ENCODE measurements at regions not wholly inside any gene's neighbourhood (a gene's known extent, or its start where the extent isn't known, plus 50 kb on each side); places are given as distances from the start of the nearest gene placed in this dataset.

DNA sequence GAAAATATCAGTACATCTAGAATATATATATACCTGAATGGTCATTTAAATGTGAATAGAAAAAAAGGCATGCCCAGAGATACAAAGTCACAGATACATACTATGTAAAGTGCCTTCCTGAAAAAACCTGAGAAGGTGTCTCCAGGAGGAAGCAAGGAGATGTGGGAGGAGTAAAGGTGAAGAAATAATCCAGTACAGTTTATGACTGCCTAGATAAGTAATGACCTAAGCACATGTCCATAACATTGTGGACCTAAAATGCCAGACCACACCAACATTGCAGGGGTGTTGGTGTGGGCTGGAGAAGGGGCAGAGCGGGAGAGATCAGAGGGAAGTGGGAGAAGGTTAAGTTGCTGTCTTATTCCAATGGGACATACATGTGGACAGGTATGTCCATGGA lies 226.9 kb downstream of the ZNF621 start:
- Histone ChIP-seq H3K9me3 (ENCODE audit: control insufficient read depth, insufficient read depth, low read depth, low read length) (no peaks in the 10 kb centered on the region), H3K4me3 (replicated peaks in 1 of 4; ENCODE audit: control extremely low read depth in 1 of 4, insufficient read depth in 1 of 4, low read depth in 3 of 4, low read length in 4 of 4) (no peak overlapping the region), H3K27me3 (ENCODE audit: control insufficient read depth, insufficient read depth, low read length) (no peaks in the 10 kb centered on the region), H3K9ac (ENCODE audit: insufficient read depth, low read length) (no peak overlapping the region), H2AFZ (ENCODE audit: low read length) (no peak overlapping the region), H4K20me1 (ENCODE audit: control insufficient read depth, extremely low read depth, insufficient read depth, low read length) (no peaks in the 10 kb centered on the region), H3K4me1 (ENCODE audit: control insufficient read depth, extremely low read depth, insufficient read depth, low read length) (no peaks in the 10 kb centered on the region), H3K27ac (ENCODE audit: insufficient read depth, low read length) (no peak overlapping the region), H3K4me2 (ENCODE audit: extremely low read depth, insufficient read depth, low read length) (no peak overlapping the region), H3K79me2 (ENCODE audit: control insufficient read depth, insufficient read depth, low read length) (no peaks in the 10 kb centered on the region), H3K36me3 (ENCODE audit: control insufficient read depth, insufficient read depth, low read length) (no peaks in the 10 kb centered on the region)
- no peak for TF ChIP-seq EZH2 (IDR thresholded peaks at IDR 0.05; ENCODE audit: low read length, missing control alignments)
- TF ChIP-seq, protein P1, sequence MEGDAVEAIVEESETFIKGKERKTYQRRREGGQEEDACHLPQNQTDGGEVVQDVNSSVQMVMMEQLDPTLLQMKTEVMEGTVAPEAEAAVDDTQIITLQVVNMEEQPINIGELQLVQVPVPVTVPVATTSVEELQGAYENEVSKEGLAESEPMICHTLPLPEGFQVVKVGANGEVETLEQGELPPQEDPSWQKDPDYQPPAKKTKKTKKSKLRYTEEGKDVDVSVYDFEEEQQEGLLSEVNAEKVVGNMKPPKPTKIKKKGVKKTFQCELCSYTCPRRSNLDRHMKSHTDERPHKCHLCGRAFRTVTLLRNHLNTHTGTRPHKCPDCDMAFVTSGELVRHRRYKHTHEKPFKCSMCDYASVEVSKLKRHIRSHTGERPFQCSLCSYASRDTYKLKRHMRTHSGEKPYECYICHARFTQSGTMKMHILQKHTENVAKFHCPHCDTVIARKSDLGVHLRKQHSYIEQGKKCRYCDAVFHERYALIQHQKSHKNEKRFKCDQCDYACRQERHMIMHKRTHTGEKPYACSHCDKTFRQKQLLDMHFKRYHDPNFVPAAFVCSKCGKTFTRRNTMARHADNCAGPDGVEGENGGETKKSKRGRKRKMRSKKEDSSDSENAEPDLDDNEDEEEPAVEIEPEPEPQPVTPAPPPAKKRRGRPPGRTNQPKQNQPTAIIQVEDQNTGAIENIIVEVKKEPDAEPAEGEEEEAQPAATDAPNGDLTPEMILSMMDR (conservative IDR thresholded peaks at IDR 0.05 in 1 of 2, IDR thresholded peaks at IDR 0.05 in 1 of 2; ENCODE audit: low read depth in 1 of 2, low read length in 2 of 2) = no peak
- no peak for DNase-seq (ENCODE audit: low read depth in 2 of 2)

DNA sequence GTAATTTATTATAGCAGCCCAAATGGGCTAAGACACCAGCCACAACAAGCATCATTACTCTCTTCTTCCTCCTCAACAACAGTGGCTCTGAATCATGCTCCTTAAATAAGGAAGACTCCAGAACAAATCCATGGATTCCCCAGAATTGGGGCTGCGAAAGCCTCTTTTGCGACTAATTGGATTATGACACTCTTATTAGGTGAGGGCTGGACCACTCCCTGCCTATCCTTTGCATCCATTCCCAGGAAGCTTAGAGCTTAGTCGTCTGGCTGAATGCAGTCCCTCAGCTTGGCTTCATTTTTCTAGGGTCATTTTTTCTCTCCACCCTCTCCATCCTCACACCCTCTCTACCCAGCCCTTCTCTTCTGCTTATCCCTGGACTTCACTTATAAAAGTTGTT lies 227.7 kb downstream of the ZNF621 start:
- no peak overlapping the region for H3K9ac ChIP-seq (ENCODE audit: insufficient read depth, low read length)
- no peaks in the 10 kb centered on the region for H4K20me1 ChIP-seq (ENCODE audit: control insufficient read depth, extremely low read depth, insufficient read depth, low read length)
- H3K79me2 ChIP-seq (ENCODE audit: control insufficient read depth, insufficient read depth, low read length) = no peaks in the 10 kb centered on the region
- TF ChIP-seq EZH2 (IDR thresholded peaks at IDR 0.05; ENCODE audit: low read length, missing control alignments) = no peak
- TF ChIP-seq, protein P1 (conservative IDR thresholded peaks at IDR 0.05 in 1 of 2, IDR thresholded peaks at IDR 0.05 in 1 of 2; ENCODE audit: low read depth in 1 of 2, low read length in 2 of 2) = no peak
- no peaks in the 10 kb centered on the region for H3K9me3 ChIP-seq (ENCODE audit: control insufficient read depth, insufficient read depth, low read depth, low read length)
- DNase-seq (ENCODE audit: low read depth in 2 of 2) = no peak
- H3K36me3 ChIP-seq (ENCODE audit: control insufficient read depth, insufficient read depth, low read length) = no peaks in the 10 kb centered on the region
- H3K4me3 ChIP-seq (replicated peaks in 1 of 4; ENCODE audit: control extremely low read depth in 1 of 4, insufficient read depth in 1 of 4, low read depth in 3 of 4, low read length in 4 of 4) = no peak overlapping the region
- H3K4me1 ChIP-seq (ENCODE audit: control insufficient read depth, extremely low read depth, insufficient read depth, low read length) = no peaks in the 10 kb centered on the region
- H3K4me2 ChIP-seq (ENCODE audit: extremely low read depth, insufficient read depth, low read length) = no peak overlapping the region
- no peaks in the 10 kb centered on the region for H3K27me3 ChIP-seq (ENCODE audit: control insufficient read depth, insufficient read depth, low read length)
- no peak overlapping the region for H3K27ac ChIP-seq (ENCODE audit: insufficient read depth, low read length)
- no peak overlapping the region for H2AFZ ChIP-seq (ENCODE audit: low read length)

DNA sequence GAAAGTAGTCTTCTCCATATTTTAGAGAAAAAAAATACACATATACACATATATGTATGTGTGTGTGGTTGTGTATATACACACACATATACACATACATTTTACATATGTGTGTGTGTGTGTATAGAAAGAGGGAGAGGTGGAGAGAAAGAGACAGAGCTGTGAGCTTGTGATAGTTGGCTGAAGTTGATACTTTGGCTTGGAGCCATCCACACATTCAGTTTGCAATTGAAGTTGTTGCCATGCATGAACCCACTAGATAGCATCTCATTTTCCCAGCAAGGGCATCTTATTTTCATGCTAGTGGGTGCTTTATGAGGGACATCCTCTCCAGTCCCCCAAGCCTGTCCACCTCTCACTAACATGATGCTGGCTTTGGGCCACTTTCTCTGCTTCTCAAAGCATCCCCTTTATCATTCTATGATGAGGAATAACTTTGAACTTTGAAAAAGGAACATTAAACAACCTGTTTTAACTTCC lies 228.6 kb downstream of the ZNF621 start:
- no peak overlapping the region for H3K27ac ChIP-seq (ENCODE audit: insufficient read depth, low read length)
- no peak overlapping the region for H2AFZ ChIP-seq (ENCODE audit: low read length)
- DNase-seq (ENCODE audit: low read depth in 2 of 2) = no peak
- no peak overlapping the region for H3K9ac ChIP-seq (ENCODE audit: insufficient read depth, low read length)
- H3K36me3 ChIP-seq (ENCODE audit: control insufficient read depth, insufficient read depth, low read length) = no peaks in the 10 kb centered on the region
- H3K9me3 ChIP-seq (ENCODE audit: control insufficient read depth, insufficient read depth, low read depth, low read length) = no peaks in the 10 kb centered on the region
- no peaks in the 10 kb centered on the region for H3K27me3 ChIP-seq (ENCODE audit: control insufficient read depth, insufficient read depth, low read length)
- no peaks in the 10 kb centered on the region for H4K20me1 ChIP-seq (ENCODE audit: control insufficient read depth, extremely low read depth, insufficient read depth, low read length)
- no peaks in the 10 kb centered on the region for H3K4me1 ChIP-seq (ENCODE audit: control insufficient read depth, extremely low read depth, insufficient read depth, low read length)
- no peak overlapping the region for H3K4me2 ChIP-seq (ENCODE audit: extremely low read depth, insufficient read depth, low read length)
- no peak for TF ChIP-seq EZH2 (IDR thresholded peaks at IDR 0.05; ENCODE audit: low read length, missing control alignments)
- TF ChIP-seq, protein P1 (conservative IDR thresholded peaks at IDR 0.05 in 1 of 2, IDR thresholded peaks at IDR 0.05 in 1 of 2; ENCODE audit: low read depth in 1 of 2, low read length in 2 of 2) = no peak
- no peaks in the 10 kb centered on the region for H3K79me2 ChIP-seq (ENCODE audit: control insufficient read depth, insufficient read depth, low read length)
- H3K4me3 ChIP-seq (replicated peaks in 1 of 4; ENCODE audit: control extremely low read depth in 1 of 4, insufficient read depth in 1 of 4, low read depth in 3 of 4, low read length in 4 of 4) = no peak overlapping the region

Measured in fibroblast of lung (primary cell).